HG03354 (cell line): ENCODE measurements at regions not wholly inside any gene's neighbourhood (a gene's known extent, or its start where the extent isn't known, plus 50 kb on each side); places are given as distances from the start of the nearest gene placed in this dataset.
"Not testable (repeated sequence)": the region's sequence is repeated elsewhere in the genome, so short reads cannot be mapped to it uniquely, and the experiment has no call there.

Source experiments
- ATAC-seq: cut with Tn5 transposase; IDR thresholded peaks from one replicate; pipeline ENCODE4 v1.9.1; 2021; ENCODE audit warnings: mild to moderate bottlenecking; ENCODE audit not compliant: unreplicated experiment, poor library complexity, severe bottlenecking

- no peak for ATAC-seq
Observed at GRCh38 chr14:55840821-55841220, 260.8 kb downstream of the KTN1 start.

- no peak for ATAC-seq
Observed at GRCh38 chr14:55841625-55842024, 261.6 kb downstream of the KTN1 start.

- ATAC-seq: no peak
Observed at GRCh38 chr14:55843718-55844403, 263.9 kb downstream of the KTN1 start.

GRCh38 chr14:55845963-55846825 is 266.2 kb downstream of the KTN1 start:
- ATAC-seq: no peak

- ATAC-seq: no peak
Observed at GRCh38 chr14:55846826-55847446, 266.9 kb downstream of the KTN1 start.

- ATAC-seq: no peak
Observed at GRCh38 chr14:55847766-55848165, 267.8 kb downstream of the KTN1 start.

GRCh38 chr14:55848964-55849363 is 269.0 kb downstream of the KTN1 start:
- no peak for ATAC-seq

- ATAC-seq: no peak
Observed at GRCh38 chr14:55849833-55850232, 268.4 kb upstream of the PELI2 start.

GRCh38 chr14:55850825-55851241 is 267.4 kb upstream of the PELI2 start:
- ATAC-seq: no peak

GRCh38 chr14:55851301-55851700 is 266.9 kb upstream of the PELI2 start:
- ATAC-seq: no peak

GRCh38 chr14:55851961-55852360 is 266.2 kb upstream of the PELI2 start:
- ATAC-seq: no peak

GRCh38 chr14:55855751-55856150 is 262.5 kb upstream of the PELI2 start:
- ATAC-seq: no peak

GRCh38 chr14:55858604-55859003 is 259.6 kb upstream of the PELI2 start:
- no peak for ATAC-seq

- not testable (repeated sequence) for ATAC-seq
Observed at GRCh38 chr14:55861561-55861960, 256.6 kb upstream of the PELI2 start.

GRCh38 chr14:55864890-55865655 is 253.1 kb upstream of the PELI2 start:
- no peak for ATAC-seq

GRCh38 chr14:55867311-55867710 is 250.9 kb upstream of the PELI2 start:
- no peak for ATAC-seq

GRCh38 chr14:55867719-55868118 is 250.5 kb upstream of the PELI2 start:
- no peak for ATAC-seq

- no peak for ATAC-seq
Observed at GRCh38 chr14:55869397-55870049, 248.7 kb upstream of the PELI2 start.

GRCh38 chr14:55873169-55873568 is 245.0 kb upstream of the PELI2 start:
- no peak for ATAC-seq
